OCI-LY3 (cell line): ENCODE measurements at regions not wholly inside any gene's neighbourhood (a gene's known extent, or its start where the extent isn't known, plus 50 kb on each side); places are given as distances from the start of the nearest gene placed in this dataset.

ENCODE experiments used
- EZH2phosphoT487 ChIP-seq: fragments of 200-600 bp; shearing (Covaris generic); IDR thresholded peaks from 2 replicates; pipeline ENCODE4 v1.6.1; 2018; ENCODE audit warnings: antibody characterized with exemption, mixed run types, low read depth
- TF ChIP-seq, protein P1 (sequence below): fragments of 200-600, 300-600 bp; sonication (generic); IDR thresholded peaks from 2 replicates; pipeline ENCODE4 v1.5.1; 2014; ENCODE audit warnings: antibody characterized with exemption, low read length, low read depth

GRCh38 chr12:104870797-104871196 lies 87.3 kb downstream of the SLC41A2 start:
- TF ChIP-seq, protein P1, sequence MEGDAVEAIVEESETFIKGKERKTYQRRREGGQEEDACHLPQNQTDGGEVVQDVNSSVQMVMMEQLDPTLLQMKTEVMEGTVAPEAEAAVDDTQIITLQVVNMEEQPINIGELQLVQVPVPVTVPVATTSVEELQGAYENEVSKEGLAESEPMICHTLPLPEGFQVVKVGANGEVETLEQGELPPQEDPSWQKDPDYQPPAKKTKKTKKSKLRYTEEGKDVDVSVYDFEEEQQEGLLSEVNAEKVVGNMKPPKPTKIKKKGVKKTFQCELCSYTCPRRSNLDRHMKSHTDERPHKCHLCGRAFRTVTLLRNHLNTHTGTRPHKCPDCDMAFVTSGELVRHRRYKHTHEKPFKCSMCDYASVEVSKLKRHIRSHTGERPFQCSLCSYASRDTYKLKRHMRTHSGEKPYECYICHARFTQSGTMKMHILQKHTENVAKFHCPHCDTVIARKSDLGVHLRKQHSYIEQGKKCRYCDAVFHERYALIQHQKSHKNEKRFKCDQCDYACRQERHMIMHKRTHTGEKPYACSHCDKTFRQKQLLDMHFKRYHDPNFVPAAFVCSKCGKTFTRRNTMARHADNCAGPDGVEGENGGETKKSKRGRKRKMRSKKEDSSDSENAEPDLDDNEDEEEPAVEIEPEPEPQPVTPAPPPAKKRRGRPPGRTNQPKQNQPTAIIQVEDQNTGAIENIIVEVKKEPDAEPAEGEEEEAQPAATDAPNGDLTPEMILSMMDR, result no peak
- TF ChIP-seq EZH2phosphoT487, result no peak
